ENCODE measurements at regions not wholly inside any gene's neighbourhood (a gene's known extent, or its start where the extent isn't known, plus 50 kb on each side); places are given as distances from the start of the nearest gene placed in this dataset.
"Not testable (repeated sequence)": the region's sequence is repeated elsewhere in the genome, so short reads cannot be mapped to it uniquely, and the experiment has no call there.

GRCh38 chr12:131471271-131471905 is 239.5 kb upstream of the SFSWAP start:
- Histone ChIP-seq H3K36me3 (no peaks in the 10 kb centered on the region), H3K27me3 (no peaks in the 10 kb centered on the region), H3K9me3 (no peaks in the 10 kb centered on the region), H3K4me1 (no peaks in the 10 kb centered on the region), H3K4me3 (no peak overlapping the region), H3K27ac (no peak overlapping the region)
- TF ChIP-seq CTCF (IDR thresholded peaks at IDR 0.05) (no peak), POLR2A (IDR thresholded peaks at IDR 0.05) (no peak)
- no peak for DNase-seq

- no peak overlapping the region for H3K27ac ChIP-seq
- TF ChIP-seq CTCF (IDR thresholded peaks at IDR 0.05) (no peak), POLR2A (IDR thresholded peaks at IDR 0.05) (no peak)
- DNase-seq, result no peak
Observed at GRCh38 chr12:131471946-131472732, 238.8 kb upstream of the SFSWAP start.

GRCh38 chr12:131473261-131473660 is 237.6 kb upstream of the SFSWAP start:
- Histone ChIP-seq H3K27ac (no peak overlapping the region), H3K27me3 (no peaks in the 10 kb centered on the region), H3K4me3 (no peak overlapping the region), H3K4me1 (no peaks in the 10 kb centered on the region), H3K9me3 (no peaks in the 10 kb centered on the region), H3K36me3 (no peaks in the 10 kb centered on the region)
- TF ChIP-seq POLR2A (IDR thresholded peaks at IDR 0.05) (no peak), CTCF (IDR thresholded peaks at IDR 0.05) (no peak)
- DNase-seq, result no peak

More at GRCh38 chr12:131471946-131472732, 238.8 kb upstream of the SFSWAP start:
- Histone ChIP-seq H3K27me3 (no peaks in the 10 kb centered on the region), H3K4me3 (no peak overlapping the region), H3K36me3 (no peaks in the 10 kb centered on the region), H3K4me1 (no peaks in the 10 kb centered on the region), H3K9me3 (no peaks in the 10 kb centered on the region)

- no peaks in the 10 kb centered on the region for H3K27me3 ChIP-seq
- H3K4me3 ChIP-seq, result no peak overlapping the region
- DNase-seq, result no peak
- H3K27ac ChIP-seq, result no peak overlapping the region
- no peak for TF ChIP-seq CTCF (IDR thresholded peaks at IDR 0.05)
- no peak for TF ChIP-seq POLR2A (IDR thresholded peaks at IDR 0.05)
- no peaks in the 10 kb centered on the region for H3K4me1 ChIP-seq
- H3K36me3 ChIP-seq, result no peaks in the 10 kb centered on the region
- H3K9me3 ChIP-seq, result no peaks in the 10 kb centered on the region
Observed at GRCh38 chr12:131473741-131474709, 236.9 kb upstream of the SFSWAP start.

GRCh38 chr12:131475012-131475411 is 235.9 kb upstream of the SFSWAP start:
- DNase-seq, H3K36me3 ChIP-seq, H3K4me1 ChIP-seq, H3K27ac ChIP-seq, H3K9me3 ChIP-seq, H3K27me3 ChIP-seq, H3K4me3 ChIP-seq: not testable (repeated sequence)
